HUES48 (cell line): ENCODE measurements at regions not wholly inside any gene's neighbourhood (a gene's known extent, or its start where the extent isn't known, plus 50 kb on each side); places are given as distances from the start of the nearest gene placed in this dataset.

Experiments used
- H3K27ac ChIP-seq: one replicate; pipeline ENCODE4 v1.7.0; 2013; ENCODE audit warnings: low read depth, low read length, inconsistent platforms
- H3K27me3 ChIP-seq: 2 replicates; pipeline ENCODE4 v1.6.1; 2013; ENCODE audit warnings: mild to moderate bottlenecking, low read length; ENCODE audit not compliant: control insufficient read depth, insufficient read depth
- H3K36me3 ChIP-seq: 2 replicates; pipeline ENCODE4 v1.6.1; 2013; ENCODE audit warnings: low read length; ENCODE audit not compliant: control insufficient read depth, insufficient read depth
- H3K4me1 ChIP-seq: 2 replicates; pipeline ENCODE4 v1.6.1; 2013; ENCODE audit warnings: mild to moderate bottlenecking, low read length; ENCODE audit not compliant: control insufficient read depth, insufficient read depth
- H3K4me3 ChIP-seq: 2 replicates; pipeline ENCODE4 v1.5.1; 2013; ENCODE audit warnings: mild to moderate bottlenecking, low read depth, low read length
- H3K9ac ChIP-seq: 2 replicates; pipeline ENCODE4 v1.6.1; 2013; ENCODE audit warnings: mild to moderate bottlenecking, low read depth, low read length, moderate library complexity
- H3K9me3 ChIP-seq: 2 replicates; pipeline ENCODE4 v1.6.1; 2013; ENCODE audit warnings: low read length; ENCODE audit not compliant: control insufficient read depth, insufficient read depth

- Histone ChIP-seq H3K4me1 (no peaks in the 10 kb centered on the region), H3K9me3 (no peaks in the 10 kb centered on the region), H3K9ac (no peak overlapping the region), H3K4me3 (no peak overlapping the region), H3K27ac (no peak overlapping the region), H3K36me3 (no peaks in the 10 kb centered on the region), H3K27me3 (no peaks in the 10 kb centered on the region)
Measured at GRCh38 chr5:121304838-121305237, 546.8 kb upstream of the FTMT start.

- no peaks in the 10 kb centered on the region for H3K36me3 ChIP-seq
- H3K9me3 ChIP-seq, result no peaks in the 10 kb centered on the region
- H3K27me3 ChIP-seq, result no peaks in the 10 kb centered on the region
- H3K4me1 ChIP-seq, result no peaks in the 10 kb centered on the region
- no peak overlapping the region for H3K27ac ChIP-seq
- H3K4me3 ChIP-seq, result no peak overlapping the region
- no peak overlapping the region for H3K9ac ChIP-seq
Measured at GRCh38 chr5:121313886-121314285, 537.8 kb upstream of the FTMT start.

- Histone ChIP-seq H3K27ac (no peak overlapping the region), H3K4me3 (no peak overlapping the region), H3K9me3 (no peaks in the 10 kb centered on the region), H3K4me1 (no peaks in the 10 kb centered on the region), H3K27me3 (no peaks in the 10 kb centered on the region), H3K36me3 (no peaks in the 10 kb centered on the region), H3K9ac (no peak overlapping the region)
Measured at GRCh38 chr5:121315786-121316185, 535.9 kb upstream of the FTMT start.

GRCh38 chr5:121319292-121319691 lies 532.4 kb upstream of the FTMT start:
- H3K27me3 ChIP-seq, result no peaks in the 10 kb centered on the region

GRCh38 chr5:121325930-121326329 lies 525.8 kb upstream of the FTMT start:
- no peaks in the 10 kb centered on the region for H3K36me3 ChIP-seq
- no peak overlapping the region for H3K9ac ChIP-seq
- no peaks in the 10 kb centered on the region for H3K4me1 ChIP-seq
- H3K9me3 ChIP-seq, result no peaks in the 10 kb centered on the region
- H3K27me3 ChIP-seq, result no peaks in the 10 kb centered on the region
- H3K27ac ChIP-seq, result no peak overlapping the region
- no peak overlapping the region for H3K4me3 ChIP-seq

More at GRCh38 chr5:121319292-121319691, 532.4 kb upstream of the FTMT start:
- Histone ChIP-seq H3K27ac (no peak overlapping the region), H3K9me3 (no peaks in the 10 kb centered on the region), H3K9ac (no peak overlapping the region), H3K36me3 (no peaks in the 10 kb centered on the region), H3K4me1 (no peaks in the 10 kb centered on the region), H3K4me3 (no peak overlapping the region)

- Histone ChIP-seq H3K4me1 (no peaks in the 10 kb centered on the region), H3K9me3 (no peaks in the 10 kb centered on the region), H3K27ac (no peak overlapping the region), H3K4me3 (no peak overlapping the region), H3K36me3 (no peaks in the 10 kb centered on the region), H3K27me3 (no peaks in the 10 kb centered on the region), H3K9ac (no peak overlapping the region)
Measured at GRCh38 chr5:121350181-121350930, 501.3 kb upstream of the FTMT start.

- no peaks in the 10 kb centered on the region for H3K36me3 ChIP-seq
- H3K27ac ChIP-seq, result no peak overlapping the region
- H3K4me3 ChIP-seq, result no peak overlapping the region
- H3K4me1 ChIP-seq, result no peaks in the 10 kb centered on the region
- no peak overlapping the region for H3K9ac ChIP-seq
- H3K27me3 ChIP-seq, result no peaks in the 10 kb centered on the region
- H3K9me3 ChIP-seq, result no peaks in the 10 kb centered on the region
Measured at GRCh38 chr5:121366515-121366914, 485.2 kb upstream of the FTMT start.

GRCh38 chr5:121373371-121373770 lies 478.3 kb upstream of the FTMT start:
- Histone ChIP-seq H3K36me3 (no peaks in the 10 kb centered on the region), H3K9me3 (no peaks in the 10 kb centered on the region), H3K27ac (no peak overlapping the region), H3K4me3 (no peak overlapping the region), H3K4me1 (no peaks in the 10 kb centered on the region), H3K27me3 (no peaks in the 10 kb centered on the region), H3K9ac (no peak overlapping the region)

- H3K4me1 ChIP-seq, result no peaks in the 10 kb centered on the region
- H3K4me3 ChIP-seq, result no peak overlapping the region
- H3K9ac ChIP-seq, result no peak overlapping the region
- no peak overlapping the region for H3K27ac ChIP-seq
- no peaks in the 10 kb centered on the region for H3K27me3 ChIP-seq
- no peaks in the 10 kb centered on the region for H3K36me3 ChIP-seq
- H3K9me3 ChIP-seq, result no peaks in the 10 kb centered on the region
Measured at GRCh38 chr5:121377461-121377860, 474.2 kb upstream of the FTMT start.

- H3K27me3 ChIP-seq, result no peaks in the 10 kb centered on the region
- no peak overlapping the region for H3K4me3 ChIP-seq
- H3K27ac ChIP-seq, result no peak overlapping the region
- H3K4me1 ChIP-seq, result no peaks in the 10 kb centered on the region
- no peaks in the 10 kb centered on the region for H3K9me3 ChIP-seq
- H3K9ac ChIP-seq, result no peak overlapping the region
- no peaks in the 10 kb centered on the region for H3K36me3 ChIP-seq
Measured at GRCh38 chr5:121378046-121378445, 473.6 kb upstream of the FTMT start.

- no peak overlapping the region for H3K4me3 ChIP-seq
- H3K36me3 ChIP-seq, result no peaks in the 10 kb centered on the region
- no peaks in the 10 kb centered on the region for H3K9me3 ChIP-seq
- H3K27ac ChIP-seq, result no peak overlapping the region
- no peaks in the 10 kb centered on the region for H3K27me3 ChIP-seq
- H3K9ac ChIP-seq, result no peak overlapping the region
- no peaks in the 10 kb centered on the region for H3K4me1 ChIP-seq
Measured at GRCh38 chr5:121378559-121379359, 472.9 kb upstream of the FTMT start.
